HG03175 (cell line): ENCODE measurements at regions not wholly inside any gene's neighbourhood (a gene's known extent, or its start where the extent isn't known, plus 50 kb on each side); places are given as distances from the start of the nearest gene placed in this dataset.

Experiments
- ATAC-seq: cut with Tn5 transposase; IDR thresholded peaks from one replicate; pipeline ENCODE4 v1.9.1; 2021; ENCODE audit warnings: mild to moderate bottlenecking, moderate library complexity; ENCODE audit not compliant: unreplicated experiment

DNA sequence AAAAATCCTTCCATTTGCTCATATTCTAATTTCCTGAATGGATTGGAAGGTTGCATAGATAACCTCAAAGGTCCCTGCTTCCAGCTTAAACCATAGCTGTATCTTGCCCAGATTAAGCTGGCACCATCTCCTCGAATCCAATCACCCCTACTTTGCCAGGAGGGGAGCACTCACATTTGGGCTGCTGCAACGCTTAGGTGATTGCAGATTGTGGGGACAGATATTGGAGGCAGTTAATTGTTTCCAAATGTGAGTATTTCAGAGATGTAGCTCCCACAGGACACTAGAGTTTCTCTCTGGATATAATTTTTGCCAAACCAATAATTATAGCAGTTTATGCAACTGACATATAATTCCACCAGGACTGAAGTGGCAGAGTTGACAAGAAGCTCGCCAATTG lies 53.5 kb upstream of the ACSL1 start:
- ATAC-seq: no peak

DNA sequence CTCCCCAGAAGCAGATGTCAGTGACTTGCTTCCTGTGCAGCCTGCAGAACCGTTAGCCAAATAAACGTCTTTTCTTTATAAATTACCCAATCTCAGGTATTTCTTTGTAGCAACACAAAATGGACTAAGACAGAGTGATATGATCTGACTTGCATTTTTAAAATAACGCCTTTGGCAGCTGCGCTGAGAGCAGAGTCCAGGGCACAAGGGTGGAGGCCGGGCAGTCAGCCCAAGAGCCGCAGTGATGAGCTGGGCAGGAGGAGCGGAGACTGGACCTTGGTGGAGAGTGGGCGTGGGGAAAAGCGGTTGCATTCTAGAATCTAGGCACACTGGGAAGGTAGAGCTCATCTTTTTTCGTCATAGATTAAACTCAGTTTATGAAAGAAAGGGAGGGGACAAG lies 56.5 kb upstream of the ACSL1 start:
- ATAC-seq: no peak

DNA sequence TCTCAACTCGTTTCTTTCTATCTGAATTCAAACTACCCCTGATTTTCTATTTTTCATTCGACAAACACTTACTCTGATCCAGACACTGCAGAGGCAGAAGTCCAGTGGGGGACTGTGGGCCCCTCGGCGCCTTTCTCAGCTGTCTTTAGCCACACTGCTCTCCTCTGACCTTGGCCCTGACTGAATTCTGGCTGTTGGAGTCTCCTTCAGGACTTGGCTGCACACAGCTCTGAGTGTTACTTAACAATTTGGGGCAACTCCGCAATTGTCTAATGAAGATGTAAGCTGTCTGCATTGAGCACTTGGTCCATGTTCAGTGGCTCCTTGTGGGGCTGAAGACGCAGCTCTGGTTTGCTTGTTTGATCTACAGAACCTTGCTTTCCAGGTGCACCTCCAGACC lies 57.3 kb upstream of the ACSL1 start:
- ATAC-seq: no peak

DNA sequence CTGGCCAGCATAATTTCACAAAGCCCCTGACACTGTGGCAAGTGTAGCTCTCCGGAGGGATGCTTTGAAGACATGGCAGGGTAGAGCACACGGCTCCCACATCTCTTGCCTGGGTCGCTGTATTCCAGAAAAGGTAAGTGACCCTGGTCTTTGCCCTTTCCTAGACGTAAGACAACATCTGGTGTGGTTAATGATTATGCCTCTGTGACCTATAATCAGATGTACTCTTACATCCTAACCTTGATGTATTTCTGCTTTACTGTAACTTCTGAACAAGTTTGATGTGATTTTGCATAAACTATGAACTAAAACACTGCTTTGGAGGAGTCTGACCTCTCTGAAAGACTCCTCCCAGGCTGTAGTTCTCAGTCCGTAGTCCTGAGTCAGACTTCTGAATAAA lies 59.1 kb upstream of the ACSL1 start:
- no peak for ATAC-seq

DNA sequence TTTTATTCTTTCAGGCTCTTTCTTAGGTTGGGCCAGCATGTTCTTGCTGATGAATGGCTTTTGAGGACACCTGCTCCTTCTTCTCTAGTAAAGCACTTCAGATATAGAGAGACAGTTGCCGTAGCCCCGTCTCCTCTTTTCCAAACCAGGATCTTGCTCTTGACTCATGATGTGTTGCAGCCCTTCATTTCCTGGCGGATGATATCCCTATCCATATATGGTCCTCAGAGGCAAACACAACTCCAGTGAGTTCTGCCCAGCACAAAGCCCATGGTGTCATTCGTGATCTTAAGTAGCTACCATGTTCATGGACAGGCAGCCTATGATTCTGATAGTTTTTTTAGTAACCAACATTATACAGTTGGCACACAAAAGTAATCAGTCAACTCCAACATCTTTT lies 59.8 kb upstream of the ACSL1 start:
- ATAC-seq: no peak

DNA sequence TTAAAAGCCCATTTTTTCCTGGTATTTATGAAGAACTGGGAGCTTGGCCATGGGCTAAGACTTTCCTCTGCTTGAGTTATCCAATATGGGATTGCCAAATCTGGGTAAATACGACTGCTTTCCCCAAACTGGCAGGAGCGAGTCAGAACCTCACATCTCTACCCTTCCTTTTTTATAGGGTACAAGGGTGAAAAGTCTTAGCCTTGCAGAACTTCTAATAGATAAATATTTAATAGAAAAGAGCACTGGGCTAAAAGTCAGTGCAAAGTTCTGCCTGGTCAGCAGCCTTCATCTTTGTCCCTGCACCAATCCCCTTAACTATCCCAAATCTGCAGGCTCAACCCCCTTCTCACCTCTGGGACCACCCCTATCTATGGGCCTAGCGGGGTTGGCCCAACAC lies 61.6 kb upstream of the ACSL1 start:
- no peak for ATAC-seq

DNA sequence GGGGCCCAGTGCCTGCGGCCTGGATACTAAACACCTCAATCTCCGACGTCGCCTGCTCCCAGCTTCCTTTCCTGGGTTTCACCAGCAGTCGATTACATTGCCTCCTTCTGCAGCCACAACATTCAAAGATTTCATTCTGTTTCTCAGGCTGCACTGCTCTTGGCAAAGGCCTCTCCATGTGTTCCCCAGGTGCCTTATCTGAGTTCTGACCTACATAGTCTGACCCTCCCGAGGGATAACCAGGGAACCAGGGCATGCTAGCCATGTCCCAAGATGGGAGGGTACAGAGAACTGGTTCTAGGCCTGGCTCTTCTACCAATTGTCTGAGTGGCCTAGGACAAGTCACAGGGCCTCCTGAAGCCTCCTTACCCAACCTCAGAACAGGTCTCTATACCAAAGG lies 62.2 kb upstream of the ACSL1 start:
- no peak for ATAC-seq

DNA sequence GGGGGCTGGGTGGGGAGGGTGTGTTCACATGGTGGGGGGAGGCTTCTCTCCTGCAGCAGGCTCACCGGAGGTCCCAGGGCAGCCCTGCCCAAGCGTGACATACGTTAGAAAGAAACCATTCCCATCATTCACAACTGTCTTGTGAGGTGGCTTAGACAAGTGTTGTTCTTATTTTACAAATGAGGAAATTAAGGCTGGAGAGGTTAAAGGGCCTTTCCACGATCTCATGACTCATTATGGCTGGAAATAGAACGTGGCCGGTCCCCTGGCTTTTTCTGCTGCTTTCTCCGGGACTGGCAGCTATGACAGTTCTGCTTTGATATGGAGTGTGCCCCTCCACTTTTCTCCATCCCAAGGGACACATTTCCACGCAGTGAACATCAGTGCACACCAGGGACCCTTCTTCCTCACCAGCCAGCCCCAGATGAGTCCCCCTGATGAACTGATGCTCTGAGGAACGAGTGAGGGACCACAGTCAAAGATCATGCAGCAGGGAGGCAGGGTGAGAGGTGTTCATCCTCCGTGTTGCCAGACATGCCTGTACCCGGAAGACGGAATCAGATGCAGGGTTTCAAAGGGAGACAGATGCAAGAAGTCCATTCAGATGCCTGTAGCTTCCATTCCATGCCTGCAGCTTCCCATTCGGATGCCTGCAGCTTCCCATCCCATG lies 64.0 kb upstream of the ACSL1 start:
- no peak for ATAC-seq

DNA sequence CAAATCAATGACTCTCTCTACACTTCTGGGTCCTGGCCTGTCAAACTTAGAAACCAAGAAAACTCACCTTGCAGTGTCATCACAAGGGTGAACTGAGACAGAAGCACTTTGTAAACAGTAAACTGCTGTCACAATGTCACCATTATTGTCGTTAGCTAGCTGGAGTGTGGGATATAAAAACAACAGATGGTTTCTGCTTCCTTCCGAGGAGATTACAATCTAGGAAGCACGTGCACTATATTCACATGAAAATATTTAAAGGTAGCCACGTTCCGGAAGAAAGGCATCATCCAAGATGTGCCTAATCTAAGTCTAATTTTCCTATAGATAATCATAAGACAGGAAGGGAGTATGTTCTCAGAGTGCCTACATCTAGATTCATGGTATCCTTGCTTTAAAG lies 64.7 kb upstream of the ACSL1 start:
- no peak for ATAC-seq

DNA sequence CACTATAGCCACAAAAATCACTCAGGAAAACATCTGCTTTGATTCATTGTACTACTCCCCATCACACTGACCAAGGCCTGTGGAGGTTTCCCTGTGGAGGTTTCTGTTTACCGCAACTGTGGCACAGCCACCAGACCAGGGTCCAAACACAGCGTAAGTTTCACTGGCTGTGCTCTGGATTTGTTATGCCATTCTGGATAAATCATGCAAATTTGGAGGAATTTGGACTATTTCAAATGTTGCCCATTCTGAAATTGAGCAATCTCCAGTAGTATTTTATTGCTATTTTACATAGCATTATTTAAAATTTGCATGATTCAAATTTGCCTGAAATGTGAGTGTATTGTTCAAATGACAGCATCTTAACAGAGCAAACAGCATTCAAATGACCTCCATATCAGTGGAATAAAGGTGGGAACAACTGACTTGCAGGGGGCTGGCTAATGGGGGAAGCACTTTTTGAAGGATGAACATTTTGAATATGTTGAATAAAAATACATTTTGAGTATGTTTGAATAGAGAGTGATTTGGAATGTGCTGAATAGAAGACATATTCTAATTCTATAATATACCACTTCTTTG lies 66.1 kb upstream of the ACSL1 start:
- ATAC-seq: no peak

DNA sequence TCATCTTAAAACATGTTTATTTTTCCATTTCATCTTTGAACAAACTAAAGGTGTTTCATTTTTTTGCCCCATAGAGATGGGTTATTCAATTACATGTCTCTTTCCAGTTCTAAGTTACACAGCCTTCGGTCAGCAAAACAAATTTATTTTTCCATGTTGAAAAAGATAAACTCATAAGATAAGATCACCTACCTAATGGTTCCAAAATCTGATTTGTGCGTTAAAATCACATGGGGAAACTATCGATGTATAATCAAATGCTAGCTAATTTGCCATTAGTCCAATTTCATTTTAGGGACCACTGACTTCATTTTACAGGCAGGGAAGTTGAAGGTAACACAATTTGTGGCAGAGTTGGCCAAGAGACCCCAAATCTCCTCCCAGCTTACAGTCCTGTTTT lies 67.2 kb upstream of the ACSL1 start:
- ATAC-seq: no peak

DNA sequence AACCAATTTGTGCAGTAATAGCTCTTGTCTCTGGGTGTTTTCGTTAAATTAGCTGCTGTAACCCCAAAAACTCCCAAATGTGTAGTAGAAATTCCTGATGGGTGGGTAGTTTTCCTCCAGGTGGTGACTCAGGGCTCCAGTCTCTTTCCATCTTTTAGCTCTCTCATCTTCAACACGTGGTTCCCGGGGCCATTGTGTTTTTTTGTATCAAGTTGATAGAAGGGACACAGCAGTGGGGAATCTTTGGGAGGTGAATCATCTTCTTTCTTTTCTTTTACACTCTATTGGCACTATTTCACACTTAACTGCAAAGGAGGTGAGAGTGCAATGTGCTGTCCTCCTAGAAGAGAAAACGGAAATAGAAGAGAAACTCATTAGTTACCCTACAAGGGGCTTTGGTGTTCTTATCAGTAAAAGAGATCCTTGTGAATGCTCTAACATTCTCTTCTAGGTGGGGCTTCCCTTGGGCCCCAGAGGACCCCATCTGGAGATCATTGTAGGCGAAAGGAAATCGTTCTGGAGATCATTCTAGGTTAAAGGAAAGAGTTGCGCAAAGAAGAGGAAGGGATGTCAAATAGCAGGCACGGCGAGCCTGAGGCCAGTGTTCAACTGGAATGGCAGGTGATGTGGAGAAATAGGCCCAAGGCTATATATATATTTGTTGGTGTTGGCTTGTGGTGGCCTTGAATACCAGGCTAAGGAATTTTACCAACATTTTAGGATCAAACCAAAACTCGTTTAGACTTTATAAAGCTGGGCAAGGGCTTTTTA lies 68.2 kb upstream of the ACSL1 start:
- no peak for ATAC-seq

DNA sequence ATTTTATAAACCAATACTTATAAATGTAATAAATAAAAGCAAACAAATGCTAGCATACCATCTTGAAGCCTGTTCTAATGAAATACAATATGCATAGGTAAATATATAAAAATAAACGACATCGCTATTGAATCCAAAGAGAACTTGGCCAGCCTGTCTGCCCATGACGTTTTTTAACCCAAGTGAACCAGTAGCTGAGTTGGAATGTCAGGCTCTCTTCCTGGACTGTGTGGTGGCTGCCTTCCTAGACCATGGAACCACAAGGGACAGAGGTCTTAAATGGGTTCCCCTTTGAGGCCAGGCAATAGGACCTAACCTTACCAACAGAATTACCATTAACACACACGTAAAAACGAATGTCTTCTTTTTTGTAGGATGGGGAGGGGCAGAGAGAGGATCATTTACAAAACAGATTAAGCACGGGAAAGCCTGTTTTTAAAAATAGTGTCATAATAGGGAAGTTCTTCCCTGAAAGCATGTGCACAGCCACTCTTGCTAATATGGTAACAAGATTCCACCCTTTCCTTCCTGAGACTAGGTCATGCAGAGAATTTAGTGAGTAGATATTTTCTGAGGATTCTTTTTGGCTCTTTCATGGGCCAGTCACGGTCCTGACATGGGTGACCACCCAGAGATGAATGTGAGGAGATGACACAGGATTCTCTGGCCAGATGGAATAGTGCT lies 69.4 kb upstream of the ACSL1 start:
- ATAC-seq: no peak

DNA sequence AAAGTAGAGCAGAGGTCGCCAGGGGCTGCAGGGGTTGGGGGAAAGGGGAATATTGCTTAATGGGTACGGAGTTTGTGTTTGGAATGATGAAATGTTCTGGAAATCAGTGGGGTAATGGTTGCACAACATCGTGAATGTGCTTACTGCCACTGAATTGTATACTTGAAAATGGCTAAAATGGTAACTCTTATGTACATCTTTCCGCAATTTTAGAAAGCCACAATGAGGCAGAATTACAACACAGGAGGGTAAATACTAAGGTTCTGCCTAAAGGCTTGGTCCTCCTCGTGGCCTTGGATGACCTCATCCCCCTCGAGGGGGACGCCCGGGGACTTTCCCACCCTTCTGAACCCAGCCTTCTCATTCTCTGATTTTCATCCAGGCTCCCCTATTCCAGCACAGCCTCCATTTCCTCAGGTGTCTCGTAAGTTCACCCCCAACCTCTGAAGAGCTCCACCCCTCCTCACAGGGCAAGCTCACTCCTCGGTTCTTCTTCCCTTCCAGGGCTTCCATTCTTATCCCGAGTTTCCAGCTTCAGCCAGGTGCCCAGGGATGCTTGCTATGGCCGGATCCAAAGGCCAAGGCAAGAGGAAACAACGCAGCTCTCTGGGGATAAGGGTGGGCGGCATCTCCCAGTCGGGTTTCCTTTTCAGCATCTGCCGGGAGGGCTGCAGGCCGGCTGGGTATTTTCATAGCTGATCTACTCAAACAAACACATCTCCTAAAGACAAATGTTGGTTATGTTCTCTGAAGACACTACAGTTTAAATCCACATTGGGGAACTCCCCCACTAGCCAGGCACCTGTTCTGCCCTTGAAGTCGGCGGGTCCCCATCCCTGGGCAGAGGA lies 71.3 kb upstream of the ACSL1 start:
- ATAC-seq: no peak

DNA sequence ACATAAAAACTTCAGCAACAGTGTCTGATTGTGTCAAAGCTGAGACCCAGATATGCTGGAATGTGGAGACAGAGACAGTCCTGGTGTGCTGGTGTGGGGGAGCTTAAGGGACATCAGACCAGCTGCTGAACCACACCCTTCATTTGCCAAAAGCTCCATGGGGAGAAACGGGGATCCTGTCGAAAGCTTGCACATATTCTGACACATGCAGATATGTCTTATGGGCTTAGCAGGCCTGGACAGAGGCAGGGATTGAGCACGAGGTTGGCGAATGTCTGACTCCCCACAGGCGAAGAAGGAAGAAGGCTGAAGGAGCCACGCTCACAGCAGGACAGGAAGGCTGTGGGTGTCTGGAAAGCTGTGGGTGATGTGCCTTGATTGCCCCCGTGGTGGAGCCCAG lies 72.1 kb upstream of the ACSL1 start:
- no peak for ATAC-seq

DNA sequence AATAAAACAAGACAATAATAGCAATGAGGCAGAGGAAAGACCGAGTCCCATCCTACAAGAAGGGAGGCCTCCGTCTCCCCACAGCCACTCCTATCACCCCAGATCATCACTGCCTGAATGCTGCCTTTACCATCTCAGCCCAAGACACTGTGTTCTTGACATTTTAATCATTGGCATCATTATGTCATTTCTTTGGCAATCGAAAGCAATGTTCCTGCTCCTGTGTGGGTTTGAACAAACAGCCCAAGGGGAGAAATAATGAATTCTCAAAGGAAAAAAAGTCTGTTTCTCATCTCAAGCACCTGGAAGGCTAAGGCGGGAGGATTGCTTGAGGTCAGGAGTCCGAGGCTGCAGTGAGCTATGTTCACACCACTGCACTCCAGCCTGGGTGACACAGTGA lies 73.0 kb upstream of the ACSL1 start:
- ATAC-seq: no peak

DNA sequence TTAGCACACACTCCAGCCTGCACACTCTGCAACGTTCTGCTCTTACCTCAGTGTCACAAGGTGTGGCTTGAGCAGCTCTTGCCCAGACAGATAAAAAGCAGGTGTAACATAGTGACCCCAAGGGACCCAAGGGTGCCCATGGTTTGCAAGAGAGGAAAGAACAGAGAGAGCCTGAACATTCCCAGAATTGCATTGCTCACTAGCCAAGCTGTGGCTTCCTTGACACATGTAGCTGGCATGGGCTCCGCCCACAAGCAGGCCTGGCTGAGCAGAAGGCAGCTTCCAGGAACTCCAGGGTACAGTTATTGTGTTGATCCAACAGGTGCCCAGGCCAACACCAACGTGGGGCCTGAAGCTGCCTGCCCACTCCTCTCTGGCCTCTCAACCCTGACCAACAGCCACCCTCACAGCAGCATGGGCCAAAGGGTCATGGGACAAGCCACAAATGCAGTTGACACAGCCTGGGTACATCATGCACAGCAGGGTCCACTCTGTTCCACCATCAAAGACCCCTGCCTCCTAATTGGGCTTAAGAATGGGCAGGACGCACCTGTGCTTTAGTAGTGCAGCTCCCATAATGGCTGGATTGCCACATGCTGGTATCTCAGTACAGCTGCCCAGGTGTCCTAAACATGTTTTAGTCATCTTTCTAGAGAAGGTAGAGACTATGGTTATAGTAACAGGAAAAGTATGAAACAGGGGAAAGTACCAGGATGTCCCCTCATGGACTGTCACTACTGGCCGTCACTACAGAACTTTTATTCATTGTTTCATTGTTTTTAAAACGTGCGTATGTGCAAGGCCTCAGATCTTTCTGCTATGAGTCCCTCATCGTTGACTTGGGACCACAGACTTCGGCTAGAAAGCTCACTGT lies 73.7 kb upstream of the ACSL1 start:
- ATAC-seq: no peak

DNA sequence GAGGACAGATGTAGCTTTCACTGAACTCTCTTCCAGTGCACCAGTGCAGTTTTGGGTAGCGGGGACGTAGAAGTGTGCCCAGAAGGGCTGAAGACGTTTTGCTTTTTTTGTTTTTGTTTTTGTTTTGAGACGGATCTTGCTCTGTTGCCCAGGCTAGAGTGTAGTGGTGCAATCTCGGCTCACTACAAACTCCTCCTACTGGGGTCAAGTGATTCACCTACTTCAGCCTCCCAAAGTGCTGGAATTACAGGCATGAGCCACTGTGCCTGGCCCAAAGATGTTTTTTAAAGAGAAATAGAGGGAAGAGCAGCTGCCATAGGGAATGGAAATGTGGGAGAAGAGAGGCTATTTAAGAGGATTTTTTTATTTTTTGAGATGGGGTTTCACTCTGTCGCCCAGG lies 74.4 kb upstream of the ACSL1 start:
- no peak for ATAC-seq

DNA sequence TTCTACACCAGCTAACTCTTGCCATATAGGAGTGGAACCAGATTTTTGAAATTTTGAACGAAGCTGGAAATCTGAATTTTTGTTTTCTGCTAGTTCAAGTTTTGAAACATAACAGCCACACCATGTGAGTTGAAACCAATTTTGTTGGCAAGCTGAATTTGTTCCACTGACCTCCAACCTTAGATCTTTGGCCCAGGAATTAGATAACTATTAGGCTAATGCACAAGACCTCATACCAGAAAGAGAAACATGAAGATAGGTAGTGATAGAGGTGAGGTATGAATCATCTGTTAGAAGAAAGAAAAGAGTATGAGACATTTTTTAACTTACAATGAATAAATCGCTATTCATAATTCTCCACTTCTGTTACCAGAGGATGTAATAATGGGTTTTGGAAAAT lies 76.8 kb upstream of the ACSL1 start:
- ATAC-seq: no peak

DNA sequence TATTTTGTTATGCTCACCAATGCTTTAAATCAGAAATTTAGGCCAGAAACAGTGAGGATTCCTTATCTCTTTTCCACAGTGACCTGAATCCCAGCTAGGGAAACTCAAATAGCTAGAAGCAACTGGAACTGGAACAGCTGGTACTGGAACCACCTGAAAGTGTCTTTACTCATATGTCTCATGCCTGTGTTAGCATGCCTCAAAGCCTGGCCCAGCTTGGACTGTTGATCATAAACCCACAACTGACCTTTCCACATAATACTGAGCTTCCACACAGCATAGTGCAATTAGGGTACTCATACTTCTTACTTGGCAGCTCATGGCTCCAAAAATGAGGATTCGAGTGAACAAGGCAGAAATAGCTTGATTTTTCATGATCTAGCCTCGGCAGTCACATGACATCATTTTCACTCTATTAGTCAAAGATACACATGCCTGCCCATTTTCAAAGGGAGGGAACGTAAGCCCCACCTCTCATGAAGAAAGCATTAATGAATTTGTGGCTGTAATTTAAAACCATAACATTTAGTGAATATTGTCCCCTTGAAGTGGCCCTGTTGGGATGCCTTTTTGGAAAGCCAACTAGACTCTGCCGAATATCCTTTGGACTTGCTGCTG lies 80.8 kb upstream of the ACSL1 start:
- ATAC-seq: no peak
